ENCODE measurements at regions not wholly inside any gene's neighbourhood (a gene's known extent, or its start where the extent isn't known, plus 50 kb on each side); places are given as distances from the start of the nearest gene placed in this dataset.

GRCh38 chr9:2300325-2300724, 285.2 kb downstream of the SMARCA2 start:
- DNase-seq (ENCODE audit: low read depth): no peak
- no peak overlapping the region for H3K4me3 ChIP-seq (ENCODE audit: low read depth, low read length)

GRCh38 chr9:2302606-2303005, 287.5 kb downstream of the SMARCA2 start:
- H3K4me3 ChIP-seq (ENCODE audit: low read depth, low read length): no peak overlapping the region
- DNase-seq (ENCODE audit: low read depth): peak; percentile 56

- no peak overlapping the region for H3K4me3 ChIP-seq (ENCODE audit: low read depth, low read length)
- no peak for DNase-seq (ENCODE audit: low read depth)
Observed at GRCh38 chr9:2303056-2303455, 287.9 kb downstream of the SMARCA2 start.

- DNase-seq (ENCODE audit: low read depth): no peak
- H3K4me3 ChIP-seq (ENCODE audit: low read depth, low read length): no peak overlapping the region
Observed at GRCh38 chr9:2307480-2307879, 292.3 kb downstream of the SMARCA2 start.

GRCh38 chr9:2311920-2312319, 296.8 kb downstream of the SMARCA2 start:
- no peak for DNase-seq (ENCODE audit: low read depth)
- no peak overlapping the region for H3K4me3 ChIP-seq (ENCODE audit: low read depth, low read length)

GRCh38 chr9:2313512-2313911, 298.4 kb downstream of the SMARCA2 start:
- DNase-seq (ENCODE audit: low read depth): no peak
- no peak overlapping the region for H3K4me3 ChIP-seq (ENCODE audit: low read depth, low read length)

- no peak overlapping the region for H3K4me3 ChIP-seq (ENCODE audit: low read depth, low read length)
Observed at GRCh38 chr9:2317591-2317990, 302.4 kb downstream of the SMARCA2 start.

GRCh38 chr9:2319421-2319820, 302.2 kb upstream of the VLDLR start:
- DNase-seq (ENCODE audit: low read depth): no peak

More at GRCh38 chr9:2317591-2317990, 302.4 kb downstream of the SMARCA2 start:
- peak; percentile 38 for DNase-seq (ENCODE audit: low read depth)

GRCh38 chr9:2320114-2320513, 301.5 kb upstream of the VLDLR start:
- no peak for DNase-seq (ENCODE audit: low read depth)
- H3K4me3 ChIP-seq (ENCODE audit: low read depth, low read length): no peak overlapping the region

More at GRCh38 chr9:2319421-2319820, 302.2 kb upstream of the VLDLR start:
- no peak overlapping the region for H3K4me3 ChIP-seq (ENCODE audit: low read depth, low read length)

GRCh38 chr9:2320632-2321031, 301.0 kb upstream of the VLDLR start:
- DNase-seq (ENCODE audit: low read depth): no peak
- H3K4me3 ChIP-seq (ENCODE audit: low read depth, low read length): no peak overlapping the region

- no peak for DNase-seq (ENCODE audit: low read depth)
- H3K4me3 ChIP-seq (ENCODE audit: low read depth, low read length): no peak overlapping the region
Observed at GRCh38 chr9:2321523-2322148, 300.0 kb upstream of the VLDLR start.

GRCh38 chr9:2324742-2325141, 296.8 kb upstream of the VLDLR start:
- H3K4me3 ChIP-seq (ENCODE audit: low read depth, low read length): no peak overlapping the region
- DNase-seq (ENCODE audit: low read depth): no peak

- no peak overlapping the region for H3K4me3 ChIP-seq (ENCODE audit: low read depth, low read length)
- DNase-seq (ENCODE audit: low read depth): no peak
Observed at GRCh38 chr9:2332663-2333062, 288.9 kb upstream of the VLDLR start.

- no peak overlapping the region for H3K4me3 ChIP-seq (ENCODE audit: low read depth, low read length)
- no peak for DNase-seq (ENCODE audit: low read depth)
Observed at GRCh38 chr9:2335260-2335659, 286.3 kb upstream of the VLDLR start.

- H3K4me3 ChIP-seq (ENCODE audit: low read depth, low read length): no peak overlapping the region
- DNase-seq (ENCODE audit: low read depth): no peak
Observed at GRCh38 chr9:2336055-2336454, 285.5 kb upstream of the VLDLR start.

GRCh38 chr9:2337131-2337530, 284.5 kb upstream of the VLDLR start:
- no peak overlapping the region for H3K4me3 ChIP-seq (ENCODE audit: low read depth, low read length)
- DNase-seq (ENCODE audit: low read depth): no peak

- no peak overlapping the region for H3K4me3 ChIP-seq (ENCODE audit: low read depth, low read length)
- no peak for DNase-seq (ENCODE audit: low read depth)
Observed at GRCh38 chr9:2337627-2338026, 284.0 kb upstream of the VLDLR start.

- no peak for DNase-seq (ENCODE audit: low read depth)
- H3K4me3 ChIP-seq (ENCODE audit: low read depth, low read length): no peak overlapping the region
Observed at GRCh38 chr9:2338777-2339365, 282.7 kb upstream of the VLDLR start.

- DNase-seq (ENCODE audit: low read depth): no peak
- H3K4me3 ChIP-seq (ENCODE audit: low read depth, low read length): no peak overlapping the region
Observed at GRCh38 chr9:2339416-2339815, 282.2 kb upstream of the VLDLR start.

GRCh38 chr9:2340046-2340760, 281.4 kb upstream of the VLDLR start:
- H3K4me3 ChIP-seq (ENCODE audit: low read depth, low read length): no peak overlapping the region
- no peak for DNase-seq (ENCODE audit: low read depth)

GRCh38 chr9:2341126-2341525, 280.5 kb upstream of the VLDLR start:
- no peak for DNase-seq (ENCODE audit: low read depth)
- no peak overlapping the region for H3K4me3 ChIP-seq (ENCODE audit: low read depth, low read length)

Measured in skeletal muscle cell (primary cell).